BJ (cell line): ENCODE measurements at regions not wholly inside any gene's neighbourhood (a gene's known extent, or its start where the extent isn't known, plus 50 kb on each side); places are given as distances from the start of the nearest gene placed in this dataset.
"Not testable (repeated sequence)": the region's sequence is repeated elsewhere in the genome, so short reads cannot be mapped to it uniquely, and the experiment has no call there.

Experiments used
- CTCF ChIA-PET: fragments of 350-600 bp; formaldehyde crosslinking; extraction: SDS; loops from one replicate; lab custom pipeline; 2021; ENCODE audit warnings: antibody characterized with exemption, inconsistent platforms; lab: Yijun Ruan, JAX
- POLR2A ChIA-PET: fragments of 300-600 bp; sonication (Branson Sonifier 250); formaldehyde crosslinking; extraction: SDS; loops from one replicate; lab custom pipeline; 2021; ENCODE audit warnings: antibody characterized with exemption; lab: Charles Lee
- DNase-seq: peaks from one replicate; pipeline ENCODE4 v3.0.0-alpha.2; 2011; ENCODE audit warnings: low read depth
- H3K27me3 ChIP-seq: 2 replicates; pipeline ENCODE4 v1.6.0; 2011; ENCODE audit warnings: low read length; ENCODE audit not compliant: control insufficient read depth, insufficient read depth
- H3K36me3 ChIP-seq: 2 replicates; pipeline ENCODE4 v1.5.1; 2011; ENCODE audit warnings: low read length; ENCODE audit not compliant: control insufficient read depth, insufficient read depth
- H3K4me3 ChIP-seq: 2 replicates; pipeline ENCODE4 v1.5.1; 2011; ENCODE audit warnings: low read depth, mild to moderate bottlenecking, control low read depth, low read length
- TF ChIP-seq, protein P1 (sequence below): IDR thresholded peaks from 2 replicates; pipeline ENCODE4 v1.5.1; 2011; ENCODE audit warnings: low read depth, mild to moderate bottlenecking, control low read depth, inconsistent platforms, low read length, moderate library complexity; ENCODE audit not compliant: insufficient read depth

DNA sequence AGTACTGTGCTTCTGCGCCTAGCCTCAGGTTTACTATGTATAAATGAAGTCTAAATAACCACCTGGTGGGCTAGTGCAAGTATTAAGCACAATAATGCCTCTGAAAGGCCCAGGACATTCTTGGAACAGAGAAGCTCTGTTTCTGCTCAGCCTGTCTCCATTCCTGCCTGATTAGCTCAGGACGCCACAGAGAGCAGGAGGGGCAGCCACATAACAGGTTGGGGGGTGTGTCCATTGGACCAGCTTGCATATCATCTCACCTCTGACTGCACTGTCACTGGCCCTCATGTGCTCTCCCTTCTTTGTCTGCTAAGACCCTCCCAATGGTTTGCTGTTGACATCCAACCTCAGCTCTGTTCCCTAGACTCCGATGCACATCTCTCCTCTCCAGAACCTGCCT lies 52.8 kb upstream of the IKZF1 start:
- ChIA-PET CTCF (no interaction called here), POLR2A (no interaction called here)
- no peaks in the 10 kb centered on the region for H3K27me3 ChIP-seq
- no peak for DNase-seq
- TF ChIP-seq, protein P1, sequence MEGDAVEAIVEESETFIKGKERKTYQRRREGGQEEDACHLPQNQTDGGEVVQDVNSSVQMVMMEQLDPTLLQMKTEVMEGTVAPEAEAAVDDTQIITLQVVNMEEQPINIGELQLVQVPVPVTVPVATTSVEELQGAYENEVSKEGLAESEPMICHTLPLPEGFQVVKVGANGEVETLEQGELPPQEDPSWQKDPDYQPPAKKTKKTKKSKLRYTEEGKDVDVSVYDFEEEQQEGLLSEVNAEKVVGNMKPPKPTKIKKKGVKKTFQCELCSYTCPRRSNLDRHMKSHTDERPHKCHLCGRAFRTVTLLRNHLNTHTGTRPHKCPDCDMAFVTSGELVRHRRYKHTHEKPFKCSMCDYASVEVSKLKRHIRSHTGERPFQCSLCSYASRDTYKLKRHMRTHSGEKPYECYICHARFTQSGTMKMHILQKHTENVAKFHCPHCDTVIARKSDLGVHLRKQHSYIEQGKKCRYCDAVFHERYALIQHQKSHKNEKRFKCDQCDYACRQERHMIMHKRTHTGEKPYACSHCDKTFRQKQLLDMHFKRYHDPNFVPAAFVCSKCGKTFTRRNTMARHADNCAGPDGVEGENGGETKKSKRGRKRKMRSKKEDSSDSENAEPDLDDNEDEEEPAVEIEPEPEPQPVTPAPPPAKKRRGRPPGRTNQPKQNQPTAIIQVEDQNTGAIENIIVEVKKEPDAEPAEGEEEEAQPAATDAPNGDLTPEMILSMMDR = no peak
- no peak overlapping the region for H3K4me3 ChIP-seq
- H3K36me3 ChIP-seq = no peaks in the 10 kb centered on the region

GRCh38 chr7:50246551-50246950 lies 58.0 kb upstream of the IKZF1 start:
- CTCF ChIA-PET = no interaction called here

DNA sequence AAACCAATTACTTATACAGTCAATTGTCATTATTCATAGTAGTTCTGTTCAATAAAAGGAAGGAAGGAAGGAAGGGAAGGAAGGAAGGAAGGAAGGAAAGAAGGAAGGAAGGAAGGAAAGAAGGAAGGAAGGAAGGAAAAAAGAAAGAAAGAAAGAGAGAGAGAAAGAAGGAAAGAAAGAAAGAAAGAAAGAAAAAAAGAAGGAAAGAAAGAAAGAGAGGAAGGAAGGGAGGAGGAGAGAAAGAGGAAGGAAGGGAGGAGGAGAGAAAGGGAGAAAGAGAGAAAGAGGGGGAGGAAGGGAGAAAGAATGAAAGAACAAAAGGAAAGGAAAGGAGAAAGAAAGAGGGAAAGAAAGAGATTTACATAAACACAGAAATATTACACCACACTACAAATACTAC lies 62.4 kb upstream of the IKZF1 start:
- H3K27me3 ChIP-seq, POLR2A ChIA-PET, DNase-seq, CTCF ChIA-PET, H3K36me3 ChIP-seq, H3K4me3 ChIP-seq: not testable (repeated sequence)

More at GRCh38 chr7:50246551-50246950, 58.0 kb upstream of the IKZF1 start:
- H3K27me3 ChIP-seq = no peaks in the 10 kb centered on the region
- DNase-seq = no peak
- H3K4me3 ChIP-seq = no peak overlapping the region
- H3K36me3 ChIP-seq = no peaks in the 10 kb centered on the region
- TF ChIP-seq, protein P1 = no peak
- POLR2A ChIA-PET = no interaction called here

GRCh38 chr7:50240699-50241098 lies 63.8 kb upstream of the IKZF1 start:
- H3K4me3 ChIP-seq, POLR2A ChIA-PET, CTCF ChIA-PET, H3K36me3 ChIP-seq, H3K27me3 ChIP-seq, DNase-seq: not testable (repeated sequence)

DNA sequence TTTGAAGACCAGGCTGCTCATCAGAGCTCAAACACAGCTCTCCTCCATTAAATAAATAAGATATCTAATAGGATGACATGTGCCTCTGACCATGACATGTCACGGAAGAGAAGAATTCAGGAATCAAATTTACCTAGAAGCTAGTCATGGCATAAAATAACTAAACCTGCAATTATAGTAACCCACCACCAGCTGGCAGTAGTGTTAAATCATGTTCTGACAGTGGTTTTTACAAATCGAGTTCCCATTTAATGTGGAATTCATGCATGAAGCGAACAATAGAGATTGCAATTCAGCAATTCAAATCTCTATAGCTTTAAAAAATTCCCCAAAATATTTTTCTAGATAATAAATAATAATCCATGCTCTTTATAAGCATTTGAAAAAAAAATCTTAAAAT lies 74.6 kb upstream of the IKZF1 start:
- TF ChIP-seq, protein P1 = peak; percentile 23; the same call in 1 of the 2 replicates
- H3K36me3 ChIP-seq = no peaks in the 10 kb centered on the region
- ChIA-PET CTCF (no interaction called here), POLR2A (no interaction called here)
- no peak overlapping the region for H3K4me3 ChIP-seq
- no peaks in the 10 kb centered on the region for H3K27me3 ChIP-seq
- no peak for DNase-seq

DNA sequence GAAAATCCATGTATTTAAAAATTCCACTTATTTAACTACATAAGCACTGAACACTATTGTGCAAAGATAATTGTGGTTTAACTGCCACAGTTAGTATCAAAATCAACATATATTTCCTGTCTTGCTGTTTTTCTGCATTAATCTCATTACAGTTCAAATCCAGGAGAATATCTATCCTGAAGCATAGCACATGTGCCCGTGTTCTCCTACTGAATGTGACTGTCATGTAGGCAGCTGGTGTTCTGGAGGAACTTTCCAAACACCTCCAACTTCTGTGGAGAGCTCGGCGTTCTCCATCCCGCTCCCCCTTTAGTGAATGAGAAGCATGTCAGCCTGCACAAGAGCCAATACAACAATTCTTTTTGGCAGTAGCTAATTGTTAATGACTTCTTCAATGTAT lies 76.4 kb upstream of the IKZF1 start:
- H3K27me3 ChIP-seq = no peaks in the 10 kb centered on the region
- TF ChIP-seq, protein P1 = no peak
- ChIA-PET POLR2A (no interaction called here), CTCF (no interaction called here)
- DNase-seq = no peak
- no peak overlapping the region for H3K4me3 ChIP-seq
- H3K36me3 ChIP-seq = no peaks in the 10 kb centered on the region
